HUES64 (cell line): ENCODE measurements at regions not wholly inside any gene's neighbourhood (a gene's known extent, or its start where the extent isn't known, plus 50 kb on each side); places are given as distances from the start of the nearest gene placed in this dataset.

Experiments
- H3K27ac ChIP-seq: 2 replicates; pipeline ENCODE4 v1.7.0; 2013; ENCODE audit warnings: low read depth, low read length, inconsistent platforms
- H3K27me3 ChIP-seq: 2 replicates; pipeline ENCODE4 v1.6.1; 2013; ENCODE audit warnings: mild to moderate bottlenecking, low read length; ENCODE audit not compliant: insufficient read depth
- H3K36me3 ChIP-seq: 2 replicates; pipeline ENCODE4 v1.6.1; 2013; ENCODE audit warnings: mild to moderate bottlenecking, low read length; ENCODE audit not compliant: insufficient read depth
- H3K4me1 ChIP-seq: 2 replicates; pipeline ENCODE4 v1.6.1; 2013; ENCODE audit warnings: mild to moderate bottlenecking, low read length, moderate library complexity; ENCODE audit not compliant: insufficient read depth
- H3K4me3 ChIP-seq: 2 replicates; pipeline ENCODE4 v1.5.1; 2013; ENCODE audit warnings: mild to moderate bottlenecking, low read length, moderate library complexity
- H3K9ac ChIP-seq: 2 replicates; pipeline ENCODE4 v1.6.1; 2013; ENCODE audit warnings: mild to moderate bottlenecking, low read depth, low read length
- H3K9me3 ChIP-seq: 2 replicates; pipeline ENCODE4 v1.6.1; 2013; ENCODE audit warnings: low read depth, low read length; ENCODE audit not compliant: insufficient read depth
- WGBS: fragments of 150-250, 120-280 bp; methylation state at CpG from one replicate; pipeline ENCODE4 v1.1.7; 2013; ENCODE audit warnings: missing lambda C conversion rate; 5-methylcytosine and 5-hydroxymethylcytosine counted together

GRCh38 chr1:81021134-81021533 is 779.6 kb upstream of the ADGRL2 start:
- 100% methylated on average over 1 of the region's 1 CpG for whole genome bisulfite sequencing
- H3K36me3 ChIP-seq: no peaks in the 10 kb centered on the region
- H3K27ac ChIP-seq: no peak overlapping the region
- H3K9me3 ChIP-seq: no peaks in the 10 kb centered on the region
- H3K4me3 ChIP-seq: no peak overlapping the region
- H3K27me3 ChIP-seq: peaks cover 37% of the 10 kb centered on the region
- H3K9ac ChIP-seq: no peak overlapping the region
- peaks cover 11% of the 10 kb centered on the region for H3K4me1 ChIP-seq

GRCh38 chr1:81020506-81020905 is 780.2 kb upstream of the ADGRL2 start:
- no peak overlapping the region for H3K4me3 ChIP-seq
- H3K9ac ChIP-seq: no peak overlapping the region
- peaks cover 11% of the 10 kb centered on the region for H3K4me1 ChIP-seq
- H3K36me3 ChIP-seq: no peaks in the 10 kb centered on the region
- H3K27ac ChIP-seq: no peak overlapping the region
- peaks cover 37% of the 10 kb centered on the region for H3K27me3 ChIP-seq
- no CpG with 5 or more reads among the region's 1 CpG for WGBS
- H3K9me3 ChIP-seq: no peaks in the 10 kb centered on the region

GRCh38 chr1:81010126-81010525 is 790.6 kb upstream of the ADGRL2 start:
- Histone ChIP-seq H3K36me3 (no peaks in the 10 kb centered on the region), H3K27me3 (no peaks in the 10 kb centered on the region), H3K4me3 (no peak overlapping the region), H3K27ac (no peak overlapping the region), H3K4me1 (no peaks in the 10 kb centered on the region), H3K9ac (no peak overlapping the region), H3K9me3 (no peaks in the 10 kb centered on the region)
- WGBS: 92% methylated on average over 3 of the region's 3 CpGs

- 79% methylated on average over 2 of the region's 2 CpGs for WGBS
- H3K4me1 ChIP-seq: no peaks in the 10 kb centered on the region
- no peaks in the 10 kb centered on the region for H3K36me3 ChIP-seq
- H3K9me3 ChIP-seq: no peaks in the 10 kb centered on the region
- no peak overlapping the region for H3K27ac ChIP-seq
- H3K4me3 ChIP-seq: no peak overlapping the region
- no peaks in the 10 kb centered on the region for H3K27me3 ChIP-seq
- H3K9ac ChIP-seq: no peak overlapping the region
These were observed 792.4 kb upstream of the ADGRL2 start for GRCh38 chr1:81008293-81008692.

GRCh38 chr1:81007024-81007423 is 793.7 kb upstream of the ADGRL2 start:
- H3K9me3 ChIP-seq: no peaks in the 10 kb centered on the region
- no peak overlapping the region for H3K9ac ChIP-seq
- no peaks in the 10 kb centered on the region for H3K36me3 ChIP-seq
- no peaks in the 10 kb centered on the region for H3K4me1 ChIP-seq
- WGBS: 92% methylated on average over 3 of the region's 3 CpGs
- H3K27me3 ChIP-seq: no peaks in the 10 kb centered on the region
- H3K27ac ChIP-seq: no peak overlapping the region
- H3K4me3 ChIP-seq: no peak overlapping the region

GRCh38 chr1:81006502-81006901 is 794.2 kb upstream of the ADGRL2 start:
- no peaks in the 10 kb centered on the region for H3K9me3 ChIP-seq
- H3K4me3 ChIP-seq: no peak overlapping the region
- H3K9ac ChIP-seq: no peak overlapping the region
- WGBS: 95% methylated on average over 5 of the region's 5 CpGs
- no peaks in the 10 kb centered on the region for H3K27me3 ChIP-seq
- H3K4me1 ChIP-seq: no peaks in the 10 kb centered on the region
- no peaks in the 10 kb centered on the region for H3K36me3 ChIP-seq
- H3K27ac ChIP-seq: no peak overlapping the region

GRCh38 chr1:81004011-81004410 is 796.7 kb upstream of the ADGRL2 start:
- no peak overlapping the region for H3K4me3 ChIP-seq
- H3K36me3 ChIP-seq: no peaks in the 10 kb centered on the region
- 96% methylated on average over 4 of the region's 4 CpGs for WGBS
- H3K4me1 ChIP-seq: no peaks in the 10 kb centered on the region
- H3K27ac ChIP-seq: no peak overlapping the region
- no peak overlapping the region for H3K9ac ChIP-seq
- peaks cover 6% of the 10 kb centered on the region for H3K9me3 ChIP-seq
- no peaks in the 10 kb centered on the region for H3K27me3 ChIP-seq

- H3K27me3 ChIP-seq: no peaks in the 10 kb centered on the region
- no peak overlapping the region for H3K4me3 ChIP-seq
- H3K27ac ChIP-seq: no peak overlapping the region
- H3K9me3 ChIP-seq: peaks cover 9% of the 10 kb centered on the region; the same call in 1 of the 2 replicates
- no peaks in the 10 kb centered on the region for H3K36me3 ChIP-seq
- H3K4me1 ChIP-seq: peaks cover 11% of the 10 kb centered on the region; the same call in 1 of the 2 replicates
- no peak overlapping the region for H3K9ac ChIP-seq
These were observed 805.8 kb upstream of the ADGRL2 start for GRCh38 chr1:80994934-80995333.

GRCh38 chr1:80994038-80994437 is 806.7 kb upstream of the ADGRL2 start:
- Histone ChIP-seq H3K27me3 (no peaks in the 10 kb centered on the region), H3K9me3 (peaks cover 9% of the 10 kb centered on the region; the same call in 1 of the 2 replicates), H3K36me3 (no peaks in the 10 kb centered on the region), H3K4me3 (no peak overlapping the region), H3K9ac (no peak overlapping the region), H3K27ac (no peak overlapping the region), H3K4me1 (peaks cover 12% of the 10 kb centered on the region; the same call in 1 of the 2 replicates)
- WGBS: 92% methylated on average over 1 of the region's 1 CpG

GRCh38 chr1:80993154-80993980 is 807.4 kb upstream of the ADGRL2 start:
- 93% methylated on average over 4 of the region's 4 CpGs for WGBS

GRCh38 chr1:80989455-80989854 is 811.3 kb upstream of the ADGRL2 start:
- Histone ChIP-seq H3K27ac (no peak overlapping the region), H3K9ac (no peak overlapping the region), H3K9me3 (no peaks in the 10 kb centered on the region), H3K4me1 (peaks cover 13% of the 10 kb centered on the region; the same call in 1 of the 2 replicates), H3K4me3 (no peak overlapping the region), H3K27me3 (no peaks in the 10 kb centered on the region), H3K36me3 (no peaks in the 10 kb centered on the region)
- 95% methylated on average over 2 of the region's 2 CpGs for WGBS

More at GRCh38 chr1:80993154-80993980, 807.4 kb upstream of the ADGRL2 start:
- no peaks in the 10 kb centered on the region for H3K36me3 ChIP-seq
- no peak overlapping the region for H3K27ac ChIP-seq
- H3K9ac ChIP-seq: no peak overlapping the region
- no peak overlapping the region for H3K4me3 ChIP-seq
- peaks cover 17% of the 10 kb centered on the region; the same call in 1 of the 2 replicates for H3K4me1 ChIP-seq
- H3K9me3 ChIP-seq: peaks cover 9% of the 10 kb centered on the region; the same call in 1 of the 2 replicates
- H3K27me3 ChIP-seq: no peaks in the 10 kb centered on the region
